Skeletal muscle cell (primary cell): ENCODE measurements at regions not wholly inside any gene's neighbourhood (a gene's known extent, or its start where the extent isn't known, plus 50 kb on each side); places are given as distances from the start of the nearest gene placed in this dataset.

Experiments used
- DNase-seq: peaks from one replicate; pipeline ENCODE4 v3.0.0-alpha.2; 2010; ENCODE audit warnings: low read depth
- H3K4me3 ChIP-seq: 2 replicates; pipeline ENCODE4 v1.5.1; 2011; ENCODE audit warnings: low read depth, mild to moderate bottlenecking, control low read depth, low read length, moderate library complexity

- H3K4me3 ChIP-seq: no peak overlapping the region
- DNase-seq: no peak
Observed at GRCh38 chr1:29428997-29429396, 192.7 kb downstream of the PTPRU start.

- H3K4me3 ChIP-seq: no peak overlapping the region
- DNase-seq: no peak
Observed at GRCh38 chr1:29428280-29428615, 191.9 kb downstream of the PTPRU start.

GRCh38 chr1:29427614-29428279, 191.4 kb downstream of the PTPRU start:
- no peak overlapping the region for H3K4me3 ChIP-seq

GRCh38 chr1:29426701-29427279, 190.5 kb downstream of the PTPRU start:
- no peak overlapping the region for H3K4me3 ChIP-seq
- DNase-seq: no peak

More at GRCh38 chr1:29427614-29428279, 191.4 kb downstream of the PTPRU start:
- DNase-seq: no peak

GRCh38 chr1:29425631-29426030, 189.3 kb downstream of the PTPRU start:
- no peak for DNase-seq
- no peak overlapping the region for H3K4me3 ChIP-seq

GRCh38 chr1:29424266-29424665, 187.9 kb downstream of the PTPRU start:
- H3K4me3 ChIP-seq: no peak overlapping the region
- no peak for DNase-seq

- DNase-seq: no peak
- no peak overlapping the region for H3K4me3 ChIP-seq
Observed at GRCh38 chr1:29420202-29420601, 183.9 kb downstream of the PTPRU start.

- no peak for DNase-seq
- H3K4me3 ChIP-seq: no peak overlapping the region
Observed at GRCh38 chr1:29417971-29418370, 181.6 kb downstream of the PTPRU start.

- DNase-seq: peak; percentile 65
- H3K4me3 ChIP-seq: no peak overlapping the region
Observed at GRCh38 chr1:29417147-29417858, 181.0 kb downstream of the PTPRU start.

GRCh38 chr1:29416267-29417146, 180.2 kb downstream of the PTPRU start:
- H3K4me3 ChIP-seq: no peak overlapping the region
- DNase-seq: no peak

- no peak overlapping the region for H3K4me3 ChIP-seq
- DNase-seq: no peak
Observed at GRCh38 chr1:29415861-29416260, 179.5 kb downstream of the PTPRU start.

- H3K4me3 ChIP-seq: no peak overlapping the region
- no peak for DNase-seq
Observed at GRCh38 chr1:29415156-29415830, 179.0 kb downstream of the PTPRU start.

- DNase-seq: no peak
- no peak overlapping the region for H3K4me3 ChIP-seq
Observed at GRCh38 chr1:29414086-29414485, 177.8 kb downstream of the PTPRU start.

- no peak for DNase-seq
- H3K4me3 ChIP-seq: no peak overlapping the region
Observed at GRCh38 chr1:29413661-29414060, 177.3 kb downstream of the PTPRU start.

GRCh38 chr1:29412591-29412990, 176.3 kb downstream of the PTPRU start:
- no peak for DNase-seq
- no peak overlapping the region for H3K4me3 ChIP-seq

- no peak overlapping the region for H3K4me3 ChIP-seq
- DNase-seq: no peak
Observed at GRCh38 chr1:29410476-29410875, 174.2 kb downstream of the PTPRU start.

GRCh38 chr1:29409616-29410015, 173.3 kb downstream of the PTPRU start:
- DNase-seq: no peak
- no peak overlapping the region for H3K4me3 ChIP-seq

- no peak overlapping the region for H3K4me3 ChIP-seq
- no peak for DNase-seq
Observed at GRCh38 chr1:29408831-29409605, 172.7 kb downstream of the PTPRU start.

- no peak for DNase-seq
- H3K4me3 ChIP-seq: no peak overlapping the region
Observed at GRCh38 chr1:29406814-29407213, 170.5 kb downstream of the PTPRU start.
